Cardiac fibroblast (primary cell): ENCODE measurements at regions not wholly inside any gene's neighbourhood (a gene's known extent, or its start where the extent isn't known, plus 50 kb on each side); places are given as distances from the start of the nearest gene placed in this dataset.

Experiments used
- DNase-seq, 2 donors: peaks; one replicate each; pipeline versions ENCODE4 v3.0.0 to v3.0.0-alpha.2; 2010; ENCODE audit warnings: low read depth in 2 of 2
- H3K4me3 ChIP-seq, 2 donors: replicated peaks in 1 of 2; 1 replicate in 1 of 2; 2 replicates in 1 of 2; pipeline ENCODE4 v1.5.1; 2011; ENCODE audit warnings: low read depth in 2 of 2, low read length in 2 of 2, mild to moderate bottlenecking in 2 of 2, moderate library complexity in 1 of 2
- CTCF ChIP-seq: IDR thresholded peaks from one replicate; pipeline ENCODE4 v1.5.1; 2011; ENCODE audit warnings: low read depth, mild to moderate bottlenecking, low read length, inconsistent platforms

GRCh38 chr1:37134599-37134998, 100.3 kb upstream of the GRIK3 start:
- TF ChIP-seq CTCF, result no peak
- no peak for DNase-seq
- no peak overlapping the region for H3K4me3 ChIP-seq

- H3K4me3 ChIP-seq, result no peak overlapping the region
- no peak for TF ChIP-seq CTCF
- DNase-seq, result no peak
Measured at GRCh38 chr1:37135032-37135431, 100.7 kb upstream of the GRIK3 start.

GRCh38 chr1:37137014-37137413, 102.7 kb upstream of the GRIK3 start:
- TF ChIP-seq CTCF, result no peak

GRCh38 chr1:37137601-37138000, 103.3 kb upstream of the GRIK3 start:
- H3K4me3 ChIP-seq, result no peak overlapping the region
- TF ChIP-seq CTCF, result no peak
- no peak for DNase-seq

More at GRCh38 chr1:37137014-37137413, 102.7 kb upstream of the GRIK3 start:
- no peak for DNase-seq
- H3K4me3 ChIP-seq, result no peak overlapping the region

- TF ChIP-seq CTCF, result no peak
- H3K4me3 ChIP-seq, result no peak overlapping the region
- no peak for DNase-seq
Measured at GRCh38 chr1:37143800-37144199, 109.5 kb upstream of the GRIK3 start.

GRCh38 chr1:37146071-37146470, 111.8 kb upstream of the GRIK3 start:
- DNase-seq, result no peak
- H3K4me3 ChIP-seq, result no peak overlapping the region
- no peak for TF ChIP-seq CTCF

GRCh38 chr1:37147392-37147831, 113.1 kb upstream of the GRIK3 start:
- no peak for DNase-seq
- H3K4me3 ChIP-seq, result no peak overlapping the region
- TF ChIP-seq CTCF, result no peak
